GM12873 (cell line): ENCODE measurements at regions not wholly inside any gene's neighbourhood (a gene's known extent, or its start where the extent isn't known, plus 50 kb on each side); places are given as distances from the start of the nearest gene placed in this dataset.

Experiments used
- CTCF ChIP-seq: IDR thresholded peaks from 2 replicates; pipeline ENCODE4 v1.5.1; 2012; ENCODE audit warnings: low read depth, mild to moderate bottlenecking, moderate library complexity, low read length, control low read depth; ENCODE audit not compliant: insufficient read depth; ENCODE audit errors: missing control alignments

DNA sequence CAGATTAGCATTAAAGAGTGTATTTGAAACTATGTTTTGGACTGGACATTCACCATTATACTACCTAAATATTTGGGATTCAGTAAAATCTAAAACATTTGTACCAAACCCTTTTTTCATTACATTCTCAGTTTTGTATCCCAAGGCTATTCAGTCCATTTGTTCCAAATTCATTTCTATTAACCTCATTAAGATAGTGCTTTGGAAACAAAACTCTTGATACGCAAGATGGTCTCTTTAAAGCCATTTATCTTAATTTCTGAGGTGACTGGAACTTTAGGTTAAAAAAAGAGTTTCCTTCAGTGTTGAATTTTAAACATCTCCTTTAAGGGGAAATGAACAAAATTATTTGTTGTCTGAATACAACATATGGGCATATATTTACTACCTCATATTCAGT is 702.5 kb upstream of the GRAMD2B start:
- TF ChIP-seq CTCF: no peak

DNA sequence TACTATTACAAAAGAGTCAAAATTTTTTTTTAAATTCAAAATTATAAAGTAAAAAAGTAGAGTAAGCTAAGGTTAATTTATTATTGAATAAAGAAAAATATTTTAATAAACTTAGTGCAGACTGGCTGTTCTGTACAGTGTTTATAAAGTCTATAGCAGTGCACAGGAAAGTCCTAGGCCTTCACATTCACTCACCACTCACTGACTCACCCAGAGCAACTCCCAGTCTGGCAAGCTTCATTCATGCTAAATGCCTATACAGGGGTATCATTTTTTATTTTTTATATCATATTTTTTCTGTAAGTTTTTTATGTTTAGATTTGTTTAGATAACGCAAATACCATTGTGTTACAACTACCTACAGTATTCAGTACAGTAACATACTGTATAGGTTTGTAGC is 700.7 kb upstream of the GRAMD2B start:
- TF ChIP-seq CTCF: no peak

GRCh38 chr5:125725691-125726090 is 697.5 kb upstream of the GRAMD2B start:
- no peak for TF ChIP-seq CTCF

- TF ChIP-seq CTCF: no peak
Observed at GRCh38 chr5:125743939-125744338, 679.3 kb upstream of the GRAMD2B start.

- no peak for TF ChIP-seq CTCF
Observed at GRCh38 chr5:125746917-125747316, 676.3 kb upstream of the GRAMD2B start.

DNA sequence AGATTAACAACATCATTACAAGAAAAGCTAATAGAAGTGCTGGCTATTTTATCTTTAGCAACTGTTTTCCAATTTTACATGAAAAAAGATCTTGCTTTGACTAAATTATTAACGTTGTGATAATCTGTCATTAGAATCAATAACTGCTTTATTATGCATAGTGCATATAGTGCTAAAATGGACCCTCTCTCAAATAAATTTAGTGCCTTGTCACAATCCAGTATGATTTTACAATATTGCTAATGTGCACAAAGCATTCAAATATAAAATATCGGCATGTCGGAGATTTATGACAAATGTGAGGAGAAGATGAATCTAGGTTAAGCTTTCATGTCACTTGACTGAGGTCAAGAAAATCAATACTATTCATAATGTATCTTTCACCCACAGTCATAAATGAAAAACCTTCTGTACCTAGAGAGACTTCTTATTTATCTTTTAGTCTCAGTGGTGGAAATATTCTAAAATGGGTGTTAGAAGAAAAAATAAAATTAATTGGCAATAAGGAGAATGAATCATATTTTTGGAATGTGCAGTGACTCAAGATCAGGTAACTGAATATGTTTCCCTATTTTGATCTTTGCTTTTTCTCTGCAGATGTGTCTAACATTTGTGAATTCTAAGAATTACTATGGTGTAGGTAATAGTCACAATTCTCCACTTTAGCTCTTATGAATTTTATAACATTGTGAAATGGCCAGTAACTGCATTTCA is 672.9 kb upstream of the GRAMD2B start:
- no peak for TF ChIP-seq CTCF

- TF ChIP-seq CTCF: no peak
Observed at GRCh38 chr5:125750861-125751186, 672.4 kb upstream of the GRAMD2B start.
